ENCODE measurements at regions not wholly inside any gene's neighbourhood (a gene's known extent, or its start where the extent isn't known, plus 50 kb on each side); places are given as distances from the start of the nearest gene placed in this dataset.

DNA sequence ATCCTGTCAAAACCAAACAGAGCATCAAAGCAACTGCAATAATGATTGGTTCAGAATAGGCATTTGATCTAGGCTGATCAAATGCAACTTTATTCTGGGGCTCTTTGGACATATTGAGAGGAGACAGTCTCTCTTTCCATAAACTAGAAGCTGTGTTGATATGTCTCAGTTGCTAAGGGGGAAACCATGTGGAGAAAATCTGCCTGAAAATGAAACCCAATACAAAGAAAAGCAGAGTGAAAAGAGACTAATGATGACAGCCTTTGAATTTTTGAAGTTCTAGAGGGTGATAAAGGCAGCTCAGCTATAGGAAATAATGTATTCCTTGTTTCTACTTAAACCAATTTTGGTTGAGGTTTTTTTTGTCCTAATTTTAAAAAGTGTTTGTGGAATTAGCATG lies 941.8 kb upstream of the POT1 start:
- ATAC-seq: no peak
- H3K27ac Mint-ChIP-seq: no peak overlapping the region
- H3K4me1 Mint-ChIP-seq (ENCODE audit: low read depth): no peaks in the 10 kb centered on the region
- no peak for DNase-seq
- no peaks in the 10 kb centered on the region for H3K27me3 Mint-ChIP-seq (ENCODE audit: low read depth)
- H3K4me3 Mint-ChIP-seq: no peak overlapping the region
- H3K36me3 Mint-ChIP-seq (ENCODE audit: low read depth): no peaks in the 10 kb centered on the region
- ChIA-PET CTCF (no interaction called here), POLR2A (no interaction called here)
- H3K9me3 Mint-ChIP-seq (ENCODE audit: insufficient read depth): peaks cover 7% of the 10 kb centered on the region

DNA sequence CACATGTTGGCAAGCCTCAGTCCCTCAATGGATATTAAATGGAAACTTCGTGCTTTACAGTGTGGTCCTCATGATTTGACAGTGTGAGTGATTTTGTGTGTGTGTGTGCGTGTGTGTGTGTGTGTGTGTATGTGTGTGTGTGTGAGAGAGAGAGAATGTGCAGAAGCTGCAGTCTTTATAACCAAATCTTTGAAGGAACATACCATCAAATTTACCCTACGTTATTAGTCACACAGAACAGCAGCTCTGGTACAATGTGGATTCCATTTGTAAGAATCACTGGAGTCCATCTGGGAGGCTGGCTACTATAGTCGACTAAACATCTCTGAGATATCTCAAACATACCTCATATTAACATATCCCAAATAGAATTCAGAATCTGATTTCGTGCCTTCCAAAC lies 928.0 kb upstream of the POT1 start:
- ATAC-seq: no peak
- Mint-ChIP-seq H3K27me3 (ENCODE audit: low read depth) (no peaks in the 10 kb centered on the region), H3K36me3 (ENCODE audit: low read depth) (no peaks in the 10 kb centered on the region), H3K9me3 (ENCODE audit: insufficient read depth) (peaks cover under 1% of the 10 kb centered on the region), H3K4me1 (ENCODE audit: low read depth) (no peaks in the 10 kb centered on the region), H3K27ac (no peak overlapping the region), H3K4me3 (no peak overlapping the region)
- CTCF ChIA-PET: no interaction called here
- DNase-seq: no peak
- POLR2A ChIA-PET: no interaction called here

DNA sequence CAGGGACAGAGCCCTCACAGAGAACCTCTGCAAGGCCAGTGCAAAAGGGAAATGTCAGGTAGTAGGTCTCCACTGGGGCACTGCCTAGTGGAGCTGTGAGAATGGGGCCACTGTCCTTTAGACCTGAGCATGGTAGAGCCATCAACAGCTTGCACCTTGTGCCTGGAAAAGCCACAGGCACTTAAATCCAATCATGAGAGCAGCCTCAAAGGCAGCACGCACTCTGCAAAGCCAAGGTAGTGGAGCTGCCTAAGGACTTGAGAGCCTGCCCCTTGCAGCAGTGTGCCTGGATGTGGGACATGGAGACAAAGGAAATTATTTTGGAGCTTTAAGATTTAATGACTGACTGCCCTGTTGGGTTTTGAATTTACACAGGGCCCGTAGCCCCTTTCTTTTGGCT lies 918.5 kb upstream of the POT1 start:
- H3K9me3 Mint-ChIP-seq (ENCODE audit: insufficient read depth): peaks cover 22% of the 10 kb centered on the region
- H3K4me3 Mint-ChIP-seq: no peak overlapping the region
- H3K36me3 Mint-ChIP-seq (ENCODE audit: low read depth): no peaks in the 10 kb centered on the region
- ChIA-PET POLR2A (no interaction called here), CTCF (no interaction called here)
- ATAC-seq: no peak
- no peak overlapping the region for H3K27ac Mint-ChIP-seq
- no peaks in the 10 kb centered on the region for H3K4me1 Mint-ChIP-seq (ENCODE audit: low read depth)
- no peaks in the 10 kb centered on the region for H3K27me3 Mint-ChIP-seq (ENCODE audit: low read depth)
- DNase-seq: no peak

DNA sequence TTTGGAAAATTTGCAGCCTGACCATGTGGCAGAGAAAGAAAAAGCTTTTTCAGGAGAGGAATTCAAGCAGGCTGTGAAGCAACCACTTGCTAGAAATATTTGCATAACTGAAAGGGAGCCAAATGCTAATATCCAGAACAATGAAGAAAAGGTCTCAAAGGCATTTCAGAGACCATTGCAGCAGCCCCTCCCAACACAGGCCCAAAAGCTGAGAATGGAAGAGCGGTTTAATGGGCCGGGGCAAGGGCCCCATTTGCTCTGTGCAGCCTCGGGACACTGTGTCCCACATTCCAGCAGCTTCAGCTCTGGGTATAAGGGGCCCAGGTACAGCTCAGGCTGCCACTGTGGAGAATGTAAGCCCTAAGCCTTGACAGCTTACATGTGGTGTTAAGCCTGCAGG lies 918.1 kb upstream of the POT1 start:
- ChIA-PET POLR2A (no interaction called here), CTCF (no interaction called here)
- Mint-ChIP-seq H3K4me1 (ENCODE audit: low read depth) (no peaks in the 10 kb centered on the region), H3K27me3 (ENCODE audit: low read depth) (no peaks in the 10 kb centered on the region), H3K4me3 (no peak overlapping the region), H3K27ac (no peak overlapping the region), H3K9me3 (ENCODE audit: insufficient read depth) (peaks cover 22% of the 10 kb centered on the region), H3K36me3 (ENCODE audit: low read depth) (no peaks in the 10 kb centered on the region)
- DNase-seq: no peak
- ATAC-seq: no peak

DNA sequence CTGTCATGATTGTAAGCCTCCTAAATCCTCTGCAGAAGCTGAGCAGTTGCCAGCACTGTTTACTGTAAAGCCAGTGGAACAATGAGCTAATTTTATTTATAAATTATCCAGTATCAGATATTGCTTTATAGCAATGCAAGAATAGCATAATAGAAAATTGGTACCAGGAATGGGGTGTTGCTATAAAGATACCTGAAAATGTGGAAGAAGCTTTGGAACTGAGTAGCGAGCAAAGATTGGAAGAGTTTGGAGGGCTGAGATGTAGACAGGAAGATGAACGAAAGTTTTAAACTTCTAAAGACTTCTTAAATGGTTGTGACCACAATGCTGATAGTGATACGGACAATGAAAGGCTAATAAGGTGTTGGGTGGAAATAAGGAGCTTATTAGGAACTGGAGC lies 917.4 kb upstream of the POT1 start:
- CTCF ChIA-PET: no interaction called here
- Mint-ChIP-seq H3K36me3 (ENCODE audit: low read depth) (no peaks in the 10 kb centered on the region), H3K27me3 (ENCODE audit: low read depth) (no peaks in the 10 kb centered on the region), H3K4me1 (ENCODE audit: low read depth) (no peaks in the 10 kb centered on the region), H3K27ac (no peak overlapping the region), H3K4me3 (no peak overlapping the region), H3K9me3 (ENCODE audit: insufficient read depth) (peaks cover 19% of the 10 kb centered on the region)
- DNase-seq: no peak
- POLR2A ChIA-PET: no interaction called here
- ATAC-seq: no peak

DNA sequence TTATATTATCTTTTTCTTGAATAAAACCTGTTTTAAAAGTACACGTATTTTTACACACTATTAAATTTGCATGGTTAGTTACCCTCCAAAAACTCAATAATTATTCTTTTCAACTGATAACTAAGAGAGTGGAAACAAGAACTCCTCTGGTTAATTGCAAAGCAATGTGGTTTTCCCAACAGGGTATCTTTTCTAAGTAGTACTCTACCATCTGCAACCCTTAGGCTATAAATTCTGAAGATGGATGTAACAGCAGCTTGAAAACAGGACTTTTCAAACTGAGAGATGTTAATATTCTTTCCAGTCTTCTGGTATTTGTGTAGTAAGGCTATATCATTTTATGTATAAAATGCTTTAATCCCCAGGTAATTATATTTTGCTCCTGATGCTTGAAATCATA lies 916.1 kb upstream of the POT1 start:
- DNase-seq: no peak
- POLR2A ChIA-PET: no interaction called here
- CTCF ChIA-PET: no interaction called here
- H3K9me3 Mint-ChIP-seq (ENCODE audit: insufficient read depth): peaks cover 19% of the 10 kb centered on the region
- H3K4me3 Mint-ChIP-seq: no peak overlapping the region
- H3K36me3 Mint-ChIP-seq (ENCODE audit: low read depth): no peaks in the 10 kb centered on the region
- no peak overlapping the region for H3K27ac Mint-ChIP-seq
- no peak for ATAC-seq
- H3K4me1 Mint-ChIP-seq (ENCODE audit: low read depth): no peaks in the 10 kb centered on the region
- H3K27me3 Mint-ChIP-seq (ENCODE audit: low read depth): no peaks in the 10 kb centered on the region

DNA sequence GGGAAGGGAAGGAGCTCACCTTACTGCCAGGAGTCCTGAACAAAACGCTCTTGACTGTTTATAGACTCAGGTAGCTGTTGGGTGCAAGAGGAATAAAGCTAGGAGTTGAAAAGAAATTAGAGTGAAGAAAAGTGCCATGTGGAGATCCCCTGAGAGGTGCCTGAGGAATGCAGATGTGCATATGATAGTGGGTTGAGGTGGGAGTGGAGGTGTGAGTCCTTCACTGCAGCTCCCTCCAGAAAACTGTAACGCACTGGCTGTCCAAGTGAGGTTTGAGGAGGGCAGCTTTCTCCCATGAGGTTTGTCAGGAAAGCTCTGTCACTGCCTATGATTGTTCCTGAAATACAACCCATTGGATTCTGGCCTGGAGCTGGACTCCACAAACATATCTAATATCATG lies 904.8 kb upstream of the POT1 start:
- no peaks in the 10 kb centered on the region for H3K36me3 Mint-ChIP-seq (ENCODE audit: low read depth)
- no peak for ATAC-seq
- no peak for DNase-seq
- peaks cover 6% of the 10 kb centered on the region for H3K9me3 Mint-ChIP-seq (ENCODE audit: insufficient read depth)
- CTCF ChIA-PET: no interaction called here
- H3K4me1 Mint-ChIP-seq (ENCODE audit: low read depth): no peaks in the 10 kb centered on the region
- no peak overlapping the region for H3K4me3 Mint-ChIP-seq
- H3K27me3 Mint-ChIP-seq (ENCODE audit: low read depth): no peaks in the 10 kb centered on the region
- POLR2A ChIA-PET: no interaction called here
- H3K27ac Mint-ChIP-seq: no peak overlapping the region

DNA sequence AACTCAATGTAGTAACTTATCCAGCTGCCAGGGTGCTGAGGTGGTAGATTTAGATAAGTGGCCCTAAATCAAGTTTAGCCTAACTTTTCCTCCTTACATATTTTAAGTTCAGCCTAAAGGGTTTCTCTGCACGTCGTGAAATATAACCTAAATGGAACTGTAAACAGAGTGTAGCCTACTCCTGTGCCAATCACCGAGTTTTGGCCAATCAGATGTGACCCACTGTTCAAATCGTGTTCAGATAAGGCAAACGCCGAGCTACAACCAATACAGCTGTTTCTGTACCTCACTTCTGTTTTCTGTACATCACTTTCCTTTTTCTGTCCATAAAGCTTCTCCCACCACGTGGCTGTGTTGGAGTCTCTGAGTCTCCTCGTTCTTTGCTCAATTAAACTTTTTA lies 904.2 kb upstream of the POT1 start:
- no peak for ATAC-seq
- Mint-ChIP-seq H3K27me3 (ENCODE audit: low read depth) (no peaks in the 10 kb centered on the region), H3K9me3 (ENCODE audit: insufficient read depth) (peaks cover 8% of the 10 kb centered on the region), H3K4me3 (no peak overlapping the region), H3K4me1 (ENCODE audit: low read depth) (no peaks in the 10 kb centered on the region), H3K36me3 (ENCODE audit: low read depth) (no peaks in the 10 kb centered on the region), H3K27ac (no peak overlapping the region)
- no peak for DNase-seq
- ChIA-PET POLR2A (no interaction called here), CTCF (no interaction called here)

DNA sequence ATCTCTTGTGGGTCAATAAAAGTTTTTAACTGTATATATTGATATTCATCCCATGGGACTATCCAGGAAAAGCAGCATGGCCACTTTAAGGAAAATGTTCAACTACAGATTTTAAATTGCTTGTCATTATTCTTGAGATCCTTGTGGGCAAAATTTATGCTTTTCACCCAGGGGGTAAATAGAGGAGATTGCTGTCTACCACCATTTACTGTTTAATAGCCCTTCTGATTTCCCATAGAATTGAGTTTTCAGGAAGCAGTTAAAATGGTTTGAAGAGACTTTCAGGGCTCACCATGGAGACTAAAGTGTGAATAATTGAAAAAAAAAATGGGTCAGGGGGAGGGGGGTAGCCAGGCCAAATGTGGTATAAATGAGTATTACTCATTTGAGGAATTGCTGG lies 901.1 kb upstream of the POT1 start:
- Mint-ChIP-seq H3K27me3 (ENCODE audit: low read depth) (no peaks in the 10 kb centered on the region), H3K27ac (no peak overlapping the region), H3K36me3 (ENCODE audit: low read depth) (no peaks in the 10 kb centered on the region), H3K4me3 (no peak overlapping the region), H3K9me3 (ENCODE audit: insufficient read depth) (peaks cover 20% of the 10 kb centered on the region), H3K4me1 (ENCODE audit: low read depth) (no peaks in the 10 kb centered on the region)
- no peak for ATAC-seq
- CTCF ChIA-PET: no interaction called here
- POLR2A ChIA-PET: no interaction called here
- DNase-seq: no peak

DNA sequence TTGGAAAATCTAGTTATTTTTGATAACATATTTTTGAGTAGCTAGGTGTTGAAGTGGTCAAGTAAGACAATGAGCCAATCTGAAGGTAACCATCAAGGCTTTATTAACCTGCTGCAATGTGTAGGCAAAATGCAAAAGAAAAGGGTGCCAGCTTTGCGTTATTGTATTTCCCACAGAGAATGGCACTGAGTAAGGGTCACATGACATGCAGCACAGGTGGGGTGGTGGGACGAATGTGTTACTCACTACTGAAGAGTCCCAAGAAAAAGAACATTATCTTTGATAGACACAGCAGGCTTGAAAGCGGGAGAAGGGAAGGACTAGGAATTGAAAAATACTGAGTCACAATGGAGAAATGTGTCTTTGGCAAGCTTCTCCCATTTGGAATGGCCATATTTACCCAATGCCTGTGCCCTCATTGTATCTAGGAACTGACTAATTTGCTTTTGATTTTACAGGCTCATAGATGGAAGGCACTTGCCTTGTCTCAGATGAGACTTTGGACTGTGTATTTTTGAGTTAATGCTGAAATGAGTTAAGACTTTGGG lies 898.6 kb upstream of the POT1 start:
- Mint-ChIP-seq H3K36me3 (ENCODE audit: low read depth) (no peaks in the 10 kb centered on the region), H3K9me3 (ENCODE audit: insufficient read depth) (peaks cover 20% of the 10 kb centered on the region), H3K4me3 (no peak overlapping the region), H3K27me3 (ENCODE audit: low read depth) (no peaks in the 10 kb centered on the region), H3K27ac (no peak overlapping the region), H3K4me1 (ENCODE audit: low read depth) (no peaks in the 10 kb centered on the region)
- no peak for ATAC-seq
- CTCF ChIA-PET: no interaction called here
- POLR2A ChIA-PET: no interaction called here
- DNase-seq: no peak

DNA sequence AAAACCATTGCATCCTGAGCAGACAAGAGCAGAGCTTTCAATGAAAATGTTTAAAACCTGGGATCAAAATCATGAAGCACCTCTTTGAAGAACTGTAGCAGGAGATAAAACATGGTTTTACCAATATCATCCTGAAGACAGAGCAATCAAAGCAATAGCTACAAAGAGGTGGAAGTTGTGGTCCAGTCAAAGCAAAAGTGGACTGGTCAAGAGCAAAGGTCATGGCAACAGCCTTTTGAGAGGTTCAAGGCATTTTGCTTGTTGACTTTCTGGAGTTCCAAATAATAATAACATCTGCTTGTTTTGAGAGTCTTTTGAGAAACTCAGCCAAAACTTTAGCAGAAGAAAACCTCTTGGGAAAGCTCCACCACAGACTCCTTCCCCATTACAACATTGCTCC lies 893.9 kb upstream of the POT1 start:
- H3K27me3 Mint-ChIP-seq (ENCODE audit: low read depth): no peaks in the 10 kb centered on the region
- ChIA-PET CTCF (no interaction called here), POLR2A (no interaction called here)
- H3K36me3 Mint-ChIP-seq (ENCODE audit: low read depth): no peaks in the 10 kb centered on the region
- peaks cover 10% of the 10 kb centered on the region for H3K9me3 Mint-ChIP-seq (ENCODE audit: insufficient read depth)
- ATAC-seq (no peak), DNase-seq (no peak)
- no peak overlapping the region for H3K4me3 Mint-ChIP-seq
- no peaks in the 10 kb centered on the region for H3K4me1 Mint-ChIP-seq (ENCODE audit: low read depth)
- no peak overlapping the region for H3K27ac Mint-ChIP-seq

DNA sequence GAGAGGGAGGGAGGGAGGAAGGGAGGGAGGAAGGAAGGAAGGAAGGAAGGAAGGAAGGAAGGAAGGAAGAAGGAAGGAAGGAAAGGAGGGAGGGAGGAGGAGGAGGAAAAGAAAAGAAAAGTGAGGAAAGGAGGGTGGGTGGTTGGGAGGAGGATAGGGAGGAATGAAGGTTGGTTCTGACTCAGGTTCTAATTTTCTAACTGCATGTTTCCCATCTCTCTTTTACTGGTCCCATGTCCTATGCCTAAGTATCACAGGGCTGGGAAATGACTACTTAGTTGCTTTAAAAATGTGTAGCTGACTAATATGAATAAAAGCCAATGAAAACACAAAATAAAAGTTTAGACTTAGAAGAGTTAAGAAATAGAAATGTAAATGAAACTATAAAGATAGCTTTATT lies 890.9 kb upstream of the POT1 start:
- ATAC-seq (no peak), DNase-seq (no peak)
- CTCF ChIA-PET: no interaction called here
- Mint-ChIP-seq H3K9me3 (ENCODE audit: insufficient read depth) (peaks cover 5% of the 10 kb centered on the region), H3K4me3 (no peak overlapping the region), H3K27me3 (ENCODE audit: low read depth) (no peaks in the 10 kb centered on the region), H3K4me1 (ENCODE audit: low read depth) (no peaks in the 10 kb centered on the region), H3K36me3 (ENCODE audit: low read depth) (no peaks in the 10 kb centered on the region), H3K27ac (no peak overlapping the region)
- POLR2A ChIA-PET: no interaction called here

DNA sequence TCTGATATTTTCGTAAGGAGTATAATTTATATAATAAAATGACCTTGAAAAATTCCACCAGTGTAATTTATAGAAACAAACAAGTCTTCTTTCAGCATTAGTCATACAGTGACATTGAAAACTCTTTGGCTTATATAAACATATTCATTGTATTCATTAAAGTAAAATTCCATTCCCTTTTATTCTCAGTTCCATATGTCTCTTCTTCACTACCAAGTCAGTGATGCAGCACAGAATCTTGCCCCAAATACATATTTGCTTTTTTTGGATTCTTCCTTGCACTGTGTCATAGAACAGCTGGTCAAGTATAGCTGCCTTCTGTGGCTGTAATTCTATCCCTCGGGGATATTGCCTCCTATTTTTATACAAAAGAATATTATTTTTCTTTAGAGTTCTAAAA lies 884.5 kb upstream of the POT1 start:
- DNase-seq (no peak), ATAC-seq (no peak)
- POLR2A ChIA-PET: no interaction called here
- H3K4me3 Mint-ChIP-seq: no peak overlapping the region
- H3K9me3 Mint-ChIP-seq (ENCODE audit: insufficient read depth): peaks cover 14% of the 10 kb centered on the region
- H3K36me3 Mint-ChIP-seq (ENCODE audit: low read depth): no peaks in the 10 kb centered on the region
- H3K27me3 Mint-ChIP-seq (ENCODE audit: low read depth): no peaks in the 10 kb centered on the region
- H3K4me1 Mint-ChIP-seq (ENCODE audit: low read depth): no peaks in the 10 kb centered on the region
- CTCF ChIA-PET: no interaction called here
- H3K27ac Mint-ChIP-seq: no peak overlapping the region

Measured in activated CD8-positive, alpha-beta T cell treated with anti-CD3 and anti-CD28 coated beads, Interleukin-2, amount 10 ng/mL, durations not matched to agents 7 days and 5 days (primary cell).